BE2C (cell line): ENCODE measurements at regions not wholly inside any gene's neighbourhood (a gene's known extent, or its start where the extent isn't known, plus 50 kb on each side); places are given as distances from the start of the nearest gene placed in this dataset.
"Not testable (repeated sequence)": the region's sequence is repeated elsewhere in the genome, so short reads cannot be mapped to it uniquely, and the experiment has no call there.

Experiments used
- DNase-seq: peaks from one replicate; pipeline ENCODE4 v3.0.0-alpha.2; 2020
- H3K27me3 ChIP-seq: fragments of 250-450 bp; sonication (Bioruptor Pico); 2 replicates; pipeline ENCODE4 v1.5.1; 2020; ENCODE audit warnings: mild to moderate bottlenecking
- H3K36me3 ChIP-seq: fragments of 250-450 bp; sonication (Bioruptor Pico); 2 replicates; pipeline ENCODE4 v1.5.1; 2020; ENCODE audit warnings: mild to moderate bottlenecking
- H3K4me1 ChIP-seq: fragments of 250-450 bp; sonication (Bioruptor Pico); 2 replicates; pipeline ENCODE4 v1.5.1; 2020
- H3K4me3 ChIP-seq: 2 replicates; pipeline ENCODE4 v1.5.1; 2011; ENCODE audit warnings: low read depth, low read length
- H3K9me3 ChIP-seq: fragments of 250-450 bp; sonication (Bioruptor Pico); 2 replicates; pipeline ENCODE4 v1.5.1; 2020
- TF ChIP-seq, protein P1 (sequence below): IDR thresholded peaks from 2 replicates; pipeline ENCODE4 v1.5.1; 2012; ENCODE audit warnings: mild to moderate bottlenecking, low read depth, low read length

DNA sequence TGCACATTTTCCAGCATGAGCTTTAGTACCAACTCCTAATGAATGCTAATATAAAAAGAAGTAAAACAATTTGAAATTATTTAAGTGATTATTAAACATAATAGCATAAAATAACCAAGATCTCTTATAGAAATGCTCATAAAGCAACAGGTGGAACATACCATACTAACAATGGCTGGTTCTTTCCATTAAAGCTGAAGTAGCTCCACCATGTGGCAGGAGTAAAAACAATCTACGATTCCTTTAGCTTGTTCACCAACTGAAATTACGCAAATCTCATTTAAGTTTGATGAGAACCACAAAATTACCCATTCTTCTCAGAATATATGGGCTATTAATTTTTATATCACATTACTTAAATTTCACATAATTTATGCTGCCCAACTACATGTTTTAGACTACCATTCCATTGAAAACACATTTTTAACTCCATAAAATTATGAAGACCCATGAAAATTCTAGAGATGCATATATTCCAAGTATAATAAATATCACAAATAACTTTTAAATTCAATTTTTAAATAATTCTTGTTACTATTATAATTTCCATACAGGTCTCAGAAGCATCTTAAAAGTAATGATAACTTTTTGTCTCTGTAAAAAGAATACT lies 213.6 kb downstream of the DAD1 start:
- TF ChIP-seq, protein P1, sequence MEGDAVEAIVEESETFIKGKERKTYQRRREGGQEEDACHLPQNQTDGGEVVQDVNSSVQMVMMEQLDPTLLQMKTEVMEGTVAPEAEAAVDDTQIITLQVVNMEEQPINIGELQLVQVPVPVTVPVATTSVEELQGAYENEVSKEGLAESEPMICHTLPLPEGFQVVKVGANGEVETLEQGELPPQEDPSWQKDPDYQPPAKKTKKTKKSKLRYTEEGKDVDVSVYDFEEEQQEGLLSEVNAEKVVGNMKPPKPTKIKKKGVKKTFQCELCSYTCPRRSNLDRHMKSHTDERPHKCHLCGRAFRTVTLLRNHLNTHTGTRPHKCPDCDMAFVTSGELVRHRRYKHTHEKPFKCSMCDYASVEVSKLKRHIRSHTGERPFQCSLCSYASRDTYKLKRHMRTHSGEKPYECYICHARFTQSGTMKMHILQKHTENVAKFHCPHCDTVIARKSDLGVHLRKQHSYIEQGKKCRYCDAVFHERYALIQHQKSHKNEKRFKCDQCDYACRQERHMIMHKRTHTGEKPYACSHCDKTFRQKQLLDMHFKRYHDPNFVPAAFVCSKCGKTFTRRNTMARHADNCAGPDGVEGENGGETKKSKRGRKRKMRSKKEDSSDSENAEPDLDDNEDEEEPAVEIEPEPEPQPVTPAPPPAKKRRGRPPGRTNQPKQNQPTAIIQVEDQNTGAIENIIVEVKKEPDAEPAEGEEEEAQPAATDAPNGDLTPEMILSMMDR: peak; percentile 71
- no peaks in the 10 kb centered on the region for H3K4me1 ChIP-seq
- H3K9me3 ChIP-seq: no peaks in the 10 kb centered on the region
- peaks cover 33% of the 10 kb centered on the region for H3K27me3 ChIP-seq
- H3K36me3 ChIP-seq: no peaks in the 10 kb centered on the region
- peak; percentile 31 for DNase-seq
- no peak overlapping the region for H3K4me3 ChIP-seq

DNA sequence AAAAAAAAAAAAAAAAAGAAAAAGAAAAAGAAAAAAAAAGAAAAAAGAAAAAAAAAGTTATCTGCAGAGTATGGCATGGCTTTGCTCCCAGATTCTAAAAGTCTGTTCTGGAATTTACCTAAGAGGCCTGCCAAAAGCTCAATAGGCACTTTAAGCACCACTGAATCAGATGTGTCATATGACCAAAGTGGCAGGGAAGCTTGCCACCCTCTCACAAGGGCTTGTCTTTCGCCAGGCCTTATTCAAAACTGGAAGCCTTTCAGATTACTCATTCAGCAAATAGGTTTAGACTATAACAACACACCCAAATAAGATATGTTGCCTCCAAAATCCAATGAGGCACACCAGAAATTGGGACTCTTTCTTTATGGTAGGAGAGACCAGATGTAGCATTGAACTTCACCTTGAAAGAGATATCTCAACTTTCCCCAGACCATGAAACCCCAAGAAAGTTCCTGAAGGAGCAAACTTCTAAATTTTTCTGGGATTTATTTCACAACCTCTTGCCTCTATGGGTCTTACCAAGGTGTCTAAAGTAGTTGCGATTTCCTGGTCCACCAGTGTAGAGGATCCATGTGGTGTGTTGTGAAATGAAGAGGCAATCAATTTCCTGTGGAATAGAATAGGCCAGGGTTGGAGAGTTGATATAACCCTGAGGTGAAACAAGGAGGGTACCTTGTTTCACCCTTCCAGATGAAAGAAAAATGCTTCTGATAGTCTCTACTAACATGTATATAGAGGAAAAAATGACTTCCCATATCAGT lies 218.8 kb downstream of the DAD1 start:
- Histone ChIP-seq H3K9me3 (no peaks in the 10 kb centered on the region), H3K27me3 (no peaks in the 10 kb centered on the region), H3K36me3 (no peaks in the 10 kb centered on the region), H3K4me3 (no peak overlapping the region), H3K4me1 (no peaks in the 10 kb centered on the region)
- no peak for DNase-seq
- TF ChIP-seq, protein P1: no peak

DNA sequence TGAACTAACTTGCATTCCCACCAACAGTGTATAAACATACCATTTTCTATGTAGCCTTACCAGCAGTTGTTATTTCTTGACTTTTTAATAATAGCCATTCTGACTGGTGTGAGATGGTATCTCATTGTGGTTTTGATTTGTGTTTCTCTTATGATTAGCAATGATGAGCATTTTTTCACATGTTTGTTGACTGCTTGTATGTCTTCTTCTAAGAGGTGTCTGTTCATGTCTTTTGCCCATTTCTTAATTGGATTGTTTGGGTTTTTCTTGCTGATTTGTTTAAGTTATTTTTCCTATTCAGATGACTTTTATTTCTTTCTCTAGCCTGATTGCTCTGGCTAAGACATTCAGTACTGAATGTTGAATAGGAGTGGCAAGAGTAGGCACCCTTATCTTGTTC lies 230.3 kb downstream of the DAD1 start:
- Histone ChIP-seq H3K4me1 (no peaks in the 10 kb centered on the region), H3K27me3 (no peaks in the 10 kb centered on the region), H3K9me3 (no peaks in the 10 kb centered on the region), H3K36me3 (no peaks in the 10 kb centered on the region), H3K4me3 (no peak overlapping the region)
- TF ChIP-seq, protein P1: no peak
- no peak for DNase-seq

DNA sequence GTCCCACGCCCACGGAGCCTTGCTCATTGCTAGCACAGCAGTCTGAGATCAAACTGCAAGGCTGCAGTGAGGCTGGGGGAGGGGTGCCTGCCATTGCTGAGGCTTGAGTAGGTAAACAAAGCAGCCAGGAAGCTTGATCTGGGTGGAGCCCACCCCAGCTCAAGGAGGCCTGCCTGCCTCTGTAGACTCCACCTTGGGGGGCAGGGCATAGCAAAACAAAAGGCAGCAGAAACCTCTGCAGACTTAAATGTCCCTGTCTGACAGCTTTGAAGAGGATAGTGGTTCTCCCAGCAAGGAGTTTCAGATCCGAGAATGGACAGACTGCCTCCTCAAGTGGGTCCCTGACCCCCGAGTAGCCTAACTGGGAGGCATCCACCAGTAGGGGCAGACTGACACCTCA lies 239.7 kb downstream of the DAD1 start:
- DNase-seq: not testable (repeated sequence)

DNA sequence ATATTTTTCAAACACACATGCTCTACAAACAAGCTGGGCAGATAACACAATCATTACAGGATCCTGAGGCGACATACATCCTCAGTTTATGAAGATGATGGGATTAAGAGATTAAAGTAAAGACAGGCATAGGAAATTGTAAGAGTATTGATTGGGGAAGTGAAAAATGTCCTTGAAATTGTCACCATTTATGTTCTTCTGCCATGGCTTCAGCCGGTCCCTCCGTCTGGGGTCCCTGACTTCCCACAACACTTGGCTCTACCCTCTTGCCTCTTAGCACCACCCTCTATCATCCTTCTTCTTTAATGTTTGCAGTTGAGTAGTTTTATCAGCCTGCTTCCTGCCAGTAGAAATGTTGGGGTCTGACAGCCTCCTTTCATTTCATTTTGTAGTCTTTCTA lies 244.4 kb downstream of the DAD1 start:
- Histone ChIP-seq H3K4me3 (no peak overlapping the region), H3K9me3 (no peaks in the 10 kb centered on the region), H3K36me3 (no peaks in the 10 kb centered on the region), H3K27me3 (no peaks in the 10 kb centered on the region), H3K4me1 (no peaks in the 10 kb centered on the region)
- DNase-seq: no peak
- TF ChIP-seq, protein P1: no peak

More for the DNA sequence above, 239.7 kb downstream of the DAD1 start:
- H3K27me3 ChIP-seq, H3K9me3 ChIP-seq, H3K36me3 ChIP-seq, H3K4me1 ChIP-seq, H3K4me3 ChIP-seq: not testable (repeated sequence)

DNA sequence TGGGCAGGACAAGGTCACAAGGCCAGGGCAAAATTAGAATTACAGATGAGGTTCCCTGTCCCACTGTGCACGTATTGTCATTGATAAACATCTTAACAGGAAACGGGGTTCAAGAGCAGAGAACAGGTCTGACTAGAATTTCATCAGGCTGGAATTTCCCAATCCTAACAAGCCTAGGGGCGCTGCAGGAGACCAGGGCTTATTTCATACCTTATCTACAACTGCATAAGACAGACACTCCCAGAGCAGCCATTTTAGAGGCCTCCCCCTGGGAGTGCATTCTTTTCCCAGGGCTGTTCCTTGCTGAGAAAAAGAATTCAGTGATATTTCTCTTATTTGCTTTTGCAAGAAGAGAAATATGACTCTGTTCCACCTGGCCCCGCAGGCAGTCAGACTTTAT lies 244.8 kb downstream of the DAD1 start:
- not testable (repeated sequence) for H3K4me3 ChIP-seq, H3K4me1 ChIP-seq, H3K9me3 ChIP-seq, DNase-seq, H3K36me3 ChIP-seq, H3K27me3 ChIP-seq

DNA sequence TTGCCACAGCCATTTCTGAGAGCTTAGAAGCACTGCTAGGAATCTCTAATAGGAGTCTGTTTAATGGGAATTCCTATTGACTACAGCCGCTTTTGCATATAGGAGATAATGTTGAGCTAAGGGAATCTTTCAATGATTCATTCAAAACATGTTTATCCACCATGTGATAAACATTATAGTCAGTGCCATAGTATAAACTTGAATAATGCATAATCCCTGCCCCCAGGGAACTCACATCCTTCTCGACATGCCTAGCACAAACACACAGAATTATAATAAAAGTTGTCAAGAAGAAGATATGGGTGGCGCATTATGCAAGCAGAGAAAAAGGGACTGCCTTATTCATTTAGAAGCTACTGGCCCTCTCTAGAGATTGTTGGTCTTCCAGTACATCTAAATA lies 248.0 kb downstream of the DAD1 start:
- TF ChIP-seq, protein P1: no peak
- no peaks in the 10 kb centered on the region for H3K9me3 ChIP-seq
- no peak overlapping the region for H3K4me3 ChIP-seq

More for the DNA sequence above, 248.0 kb downstream of the DAD1 start:
- DNase-seq: no peak
- Histone ChIP-seq H3K27me3 (no peaks in the 10 kb centered on the region), H3K36me3 (no peaks in the 10 kb centered on the region), H3K4me1 (no peaks in the 10 kb centered on the region)
